NCI-H128 (cell line): ENCODE measurements at regions not wholly inside any gene's neighbourhood (a gene's known extent, or its start where the extent isn't known, plus 50 kb on each side); places are given as distances from the start of the nearest gene placed in this dataset.

Source experiments
- DNase-seq: peaks from one replicate; lab custom pipeline; 2025; ENCODE audit not compliant: unreplicated experiment; lab: John Stamatoyannopoulos, UW

GRCh38 chr9:110133608-110134210, 74.2 kb downstream of the C9orf152 start:
- DNase-seq, result no peak

DNA sequence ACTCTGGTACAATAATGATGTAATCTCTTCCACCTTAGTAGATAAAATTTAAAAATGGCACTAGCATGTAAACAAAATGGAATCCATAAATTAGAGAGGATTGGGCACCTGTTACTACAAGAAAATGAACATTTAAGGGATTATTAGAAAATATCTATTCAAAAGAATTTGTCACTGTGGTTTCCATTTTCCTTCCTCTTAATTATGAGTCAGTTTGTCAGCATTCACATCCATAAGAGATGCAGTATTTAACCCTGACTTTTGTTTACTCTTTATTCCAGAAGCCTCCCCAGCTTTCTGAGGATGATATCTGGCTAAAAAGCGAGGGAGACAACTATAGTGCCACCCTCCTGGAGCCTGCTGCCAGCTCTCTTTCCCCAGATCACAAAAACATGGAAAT, 72.1 kb downstream of the C9orf152 start:
- DNase-seq, result no peak

- no peak for DNase-seq
These were observed 71.2 kb downstream of the C9orf152 start for GRCh38 chr9:110136802-110137201.

GRCh38 chr9:110140276-110140675, 67.7 kb downstream of the C9orf152 start:
- DNase-seq, result no peak

DNA sequence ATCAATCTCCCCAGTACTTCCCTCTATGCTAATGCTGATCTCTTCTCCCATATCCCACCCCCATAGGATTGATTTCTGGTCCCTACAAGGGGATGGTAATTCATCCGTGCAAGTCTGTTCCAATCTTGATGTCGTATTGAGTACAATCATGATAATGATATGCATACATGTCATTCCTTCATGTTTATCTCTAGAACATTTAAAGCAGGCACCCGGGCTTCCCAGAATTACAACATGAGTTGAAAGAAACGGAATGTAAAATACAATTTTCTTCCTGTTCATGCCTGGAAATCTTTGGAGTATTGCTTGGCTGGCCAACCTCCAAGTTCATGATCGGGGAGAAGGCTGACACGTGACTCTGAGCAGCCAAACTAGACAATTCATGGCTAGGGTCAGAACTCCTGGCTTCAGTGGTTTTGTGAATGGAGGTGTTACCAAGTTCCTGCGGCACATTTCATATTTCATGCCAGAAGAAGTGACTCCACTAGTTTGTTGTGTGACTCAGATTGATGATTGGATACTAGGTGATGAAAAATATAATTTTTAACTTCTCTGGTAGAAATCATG, 66.6 kb downstream of the C9orf152 start:
- DNase-seq, result no peak

- no peak for DNase-seq
These were observed 65.7 kb downstream of the C9orf152 start for GRCh38 chr9:110142253-110142652.

GRCh38 chr9:110142868-110143481, 65.0 kb downstream of the C9orf152 start:
- DNase-seq, result no peak

- no peak for DNase-seq
These were observed 64.5 kb downstream of the C9orf152 start for GRCh38 chr9:110143485-110143884.

- DNase-seq, result no peak
These were observed 63.9 kb downstream of the C9orf152 start for GRCh38 chr9:110143950-110144545.

GRCh38 chr9:110146373-110146772, 61.6 kb downstream of the C9orf152 start:
- no peak for DNase-seq

DNA sequence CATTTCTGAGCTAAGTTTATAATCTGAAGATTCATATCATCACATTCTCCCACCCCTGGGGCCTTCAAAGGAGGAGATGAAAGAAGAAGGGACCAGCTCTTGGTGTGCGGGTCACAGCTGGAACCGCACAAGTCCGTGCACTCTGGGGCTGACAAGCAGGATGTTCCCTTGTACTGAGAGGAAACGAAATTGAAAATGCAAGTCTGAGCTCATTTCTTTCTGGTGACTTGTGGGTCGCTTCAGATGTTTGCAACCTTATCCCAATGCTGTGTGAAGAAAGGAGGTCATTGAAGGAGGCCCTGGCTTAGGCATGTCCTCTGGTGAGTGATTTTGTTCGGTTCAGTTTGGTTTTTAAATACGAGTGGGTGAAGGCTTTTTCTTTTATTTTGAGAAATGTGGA, 59.6 kb downstream of the C9orf152 start:
- DNase-seq, result no peak

DNA sequence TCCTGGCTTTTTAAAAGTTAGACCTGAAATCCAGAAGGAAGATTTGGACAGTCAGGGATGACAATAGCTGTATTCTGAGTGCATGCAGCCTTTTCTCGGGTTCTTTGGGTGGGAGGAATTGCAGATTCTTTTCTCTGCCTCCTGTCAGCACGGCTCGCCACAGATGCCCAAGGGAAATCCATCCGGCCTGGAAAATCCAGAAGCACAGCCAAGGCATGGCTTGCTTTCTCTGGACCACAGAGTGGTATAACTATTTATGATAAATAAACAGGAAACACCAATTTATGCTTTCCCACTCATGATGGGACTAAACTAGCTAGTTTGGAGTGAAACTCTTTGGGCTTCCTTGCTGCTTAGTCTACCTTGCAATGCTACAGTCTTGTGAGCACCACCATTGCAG, 59.1 kb downstream of the C9orf152 start:
- DNase-seq, result no peak
